ENCODE measurements at regions not wholly inside any gene's neighbourhood (a gene's known extent, or its start where the extent isn't known, plus 50 kb on each side); places are given as distances from the start of the nearest gene placed in this dataset.

DNA sequence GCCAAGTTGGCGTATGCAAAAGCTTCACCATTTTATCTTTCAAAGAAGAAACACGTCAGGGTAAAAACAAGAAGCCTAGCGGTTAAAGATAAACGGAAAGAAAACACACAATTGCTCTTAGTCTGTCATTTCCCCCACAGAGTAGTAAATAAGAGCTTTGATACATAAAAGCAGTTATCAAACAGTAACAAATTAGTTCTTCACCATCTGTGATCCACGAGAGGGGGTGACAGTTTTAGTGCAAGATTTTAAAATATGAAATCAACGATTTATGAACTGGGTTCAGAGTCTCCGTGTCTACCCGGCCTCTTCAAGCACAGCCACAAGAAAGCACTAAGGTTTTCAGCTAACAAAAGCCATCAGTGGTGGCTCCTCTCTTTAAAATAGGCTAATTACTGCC, 703.9 kb upstream of the ID2 start:
- Histone ChIP-seq H3K4me3 (ENCODE audit: extremely low read depth, insufficient read depth, low read length, poor library complexity, severe bottlenecking) (no peak overlapping the region), H3K4me1 (ENCODE audit: control insufficient read depth, insufficient read depth, low read length, poor library complexity, severe bottlenecking) (no peaks in the 10 kb centered on the region), H3K36me3 (ENCODE audit: control insufficient read depth, insufficient read depth, low read length) (no peaks in the 10 kb centered on the region), H3K9me3 (ENCODE audit: control insufficient read depth, low read length) (peaks cover 6% of the 10 kb centered on the region), H3K27ac (ENCODE audit: low read depth, low read length, severe bottlenecking) (no peak overlapping the region)
- 73 to 87% methylated on average over 3 to 5 of the region's 8 CpGs for WGBS, 2 experiments (ENCODE audit: insufficient coverage in 2 of 2)

DNA sequence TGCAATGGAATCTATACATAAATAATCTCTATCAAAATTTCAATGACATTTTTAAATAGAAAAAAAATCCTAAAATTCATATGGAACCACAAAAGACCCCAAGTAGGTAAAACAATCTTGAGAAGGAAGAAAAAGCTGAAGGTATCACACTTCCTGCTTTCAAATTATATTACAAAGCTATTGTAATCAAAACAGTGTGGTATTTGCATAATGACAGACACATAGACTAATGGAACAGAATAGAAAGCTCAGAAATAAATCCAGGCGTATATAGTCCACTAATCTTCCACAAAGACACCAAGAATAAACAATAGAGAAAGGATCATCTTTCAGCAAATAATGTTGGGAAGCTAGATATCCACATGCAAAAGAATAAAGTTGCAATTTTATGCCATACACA, 699.8 kb upstream of the ID2 start:
- Histone ChIP-seq H3K4me1 (ENCODE audit: control insufficient read depth, insufficient read depth, low read length, poor library complexity, severe bottlenecking) (no peaks in the 10 kb centered on the region), H3K4me3 (ENCODE audit: extremely low read depth, insufficient read depth, low read length, poor library complexity, severe bottlenecking) (no peak overlapping the region), H3K27ac (ENCODE audit: low read depth, low read length, severe bottlenecking) (no peak overlapping the region), H3K9me3 (ENCODE audit: control insufficient read depth, low read length) (peaks cover 6% of the 10 kb centered on the region), H3K36me3 (ENCODE audit: control insufficient read depth, insufficient read depth, low read length) (no peaks in the 10 kb centered on the region)
- WGBS, 2 experiments (ENCODE audit: insufficient coverage in 2 of 2) = 100% methylated on average over 1 of the region's 1 CpG; no CpG with 5 or more reads in 1 of the 2 experiments

DNA sequence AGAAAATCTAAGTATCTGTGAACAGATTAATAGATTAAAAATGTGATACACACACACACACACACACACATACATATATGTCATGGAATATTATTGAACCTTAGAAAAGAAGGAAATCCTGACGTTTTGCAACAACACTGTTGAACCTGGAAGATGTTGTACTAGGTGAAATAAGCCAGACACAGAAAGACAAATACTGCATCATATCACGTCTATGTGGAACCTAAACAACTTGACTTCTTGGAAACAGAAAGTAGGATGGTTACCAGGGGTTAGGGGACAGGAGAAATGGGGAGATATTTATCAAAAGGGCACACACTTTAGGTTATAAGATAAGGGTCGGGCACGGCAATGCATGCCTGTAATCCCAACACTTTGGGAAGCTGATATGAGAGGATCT, 698.4 kb upstream of the ID2 start:
- H3K36me3 ChIP-seq (ENCODE audit: control insufficient read depth, insufficient read depth, low read length) = no peaks in the 10 kb centered on the region
- no peak overlapping the region for H3K27ac ChIP-seq (ENCODE audit: low read depth, low read length, severe bottlenecking)
- no peak overlapping the region for H3K4me3 ChIP-seq (ENCODE audit: extremely low read depth, insufficient read depth, low read length, poor library complexity, severe bottlenecking)
- peaks cover 6% of the 10 kb centered on the region for H3K9me3 ChIP-seq (ENCODE audit: control insufficient read depth, low read length)
- H3K4me1 ChIP-seq (ENCODE audit: control insufficient read depth, insufficient read depth, low read length, poor library complexity, severe bottlenecking) = no peaks in the 10 kb centered on the region
- 84 to 100% methylated on average over 2 to 3 of the region's 4 CpGs for WGBS, 2 experiments (ENCODE audit: insufficient coverage in 2 of 2)

DNA sequence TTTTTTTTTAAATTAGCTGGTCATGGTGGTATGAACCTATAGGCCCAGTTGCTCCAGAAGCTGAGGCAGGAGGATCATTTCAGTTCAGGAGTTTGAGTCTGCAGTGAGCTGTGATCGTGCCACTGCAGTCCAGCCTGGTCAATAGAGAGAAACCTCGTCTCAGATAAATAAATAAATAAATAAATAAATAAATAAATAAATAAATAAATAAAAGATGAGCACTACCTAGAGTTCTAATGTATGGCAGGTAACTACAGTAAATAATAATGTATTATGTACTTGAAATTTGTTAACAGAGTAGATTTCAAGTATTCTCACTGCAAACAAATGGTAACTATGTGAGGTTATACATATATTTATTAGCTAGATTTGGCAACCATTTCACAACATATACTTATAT, 697.9 kb upstream of the ID2 start:
- WGBS, 2 experiments (ENCODE audit: insufficient coverage in 2 of 2) = no CpG with 5 or more reads among the region's 2 CpGs
- Histone ChIP-seq H3K4me1 (ENCODE audit: control insufficient read depth, insufficient read depth, low read length, poor library complexity, severe bottlenecking) (no peaks in the 10 kb centered on the region), H3K36me3 (ENCODE audit: control insufficient read depth, insufficient read depth, low read length) (no peaks in the 10 kb centered on the region), H3K4me3 (ENCODE audit: extremely low read depth, insufficient read depth, low read length, poor library complexity, severe bottlenecking) (no peak overlapping the region), H3K9me3 (ENCODE audit: control insufficient read depth, low read length) (peaks cover 6% of the 10 kb centered on the region), H3K27ac (ENCODE audit: low read depth, low read length, severe bottlenecking) (no peak overlapping the region)

DNA sequence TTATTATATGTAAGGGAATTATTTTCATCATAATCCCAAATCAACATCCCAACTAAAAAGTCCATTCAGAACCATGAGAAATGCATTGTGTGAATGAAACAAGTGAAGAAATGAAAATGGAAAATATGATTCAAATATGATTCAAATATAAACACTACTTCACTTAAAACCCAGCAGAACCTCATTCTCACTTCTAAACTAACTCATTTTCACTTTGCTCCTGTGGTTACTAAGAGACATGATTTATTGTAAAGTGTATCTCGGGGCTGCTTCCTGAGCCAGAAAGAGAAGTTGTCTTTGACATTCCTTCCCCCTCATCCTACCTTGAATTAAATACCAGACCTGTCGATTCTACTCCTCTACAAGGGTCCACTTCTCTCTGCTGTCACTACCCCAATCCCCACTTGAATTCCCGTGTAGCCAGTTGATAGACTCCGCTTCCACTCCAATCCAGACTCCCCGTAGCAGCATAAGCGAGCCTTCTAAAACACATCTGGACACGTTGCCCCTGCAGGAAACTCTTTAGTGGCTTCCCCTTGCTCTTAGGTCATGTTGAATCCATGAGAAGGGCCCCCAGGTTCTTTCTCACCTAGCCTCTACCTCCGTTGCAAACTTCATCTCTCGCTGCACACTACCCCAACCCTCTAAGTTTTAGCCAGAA, 697.0 kb upstream of the ID2 start:
- no peak overlapping the region for H3K27ac ChIP-seq (ENCODE audit: low read depth, low read length, severe bottlenecking)
- no peaks in the 10 kb centered on the region for H3K36me3 ChIP-seq (ENCODE audit: control insufficient read depth, insufficient read depth, low read length)
- peaks cover 6% of the 10 kb centered on the region for H3K9me3 ChIP-seq (ENCODE audit: control insufficient read depth, low read length)
- H3K4me1 ChIP-seq (ENCODE audit: control insufficient read depth, insufficient read depth, low read length, poor library complexity, severe bottlenecking) = no peaks in the 10 kb centered on the region
- 87 to 93% methylated on average over 7 to 8 of the region's 9 CpGs for WGBS, 2 experiments (ENCODE audit: insufficient coverage in 2 of 2)
- H3K4me3 ChIP-seq (ENCODE audit: extremely low read depth, insufficient read depth, low read length, poor library complexity, severe bottlenecking) = no peak overlapping the region

DNA sequence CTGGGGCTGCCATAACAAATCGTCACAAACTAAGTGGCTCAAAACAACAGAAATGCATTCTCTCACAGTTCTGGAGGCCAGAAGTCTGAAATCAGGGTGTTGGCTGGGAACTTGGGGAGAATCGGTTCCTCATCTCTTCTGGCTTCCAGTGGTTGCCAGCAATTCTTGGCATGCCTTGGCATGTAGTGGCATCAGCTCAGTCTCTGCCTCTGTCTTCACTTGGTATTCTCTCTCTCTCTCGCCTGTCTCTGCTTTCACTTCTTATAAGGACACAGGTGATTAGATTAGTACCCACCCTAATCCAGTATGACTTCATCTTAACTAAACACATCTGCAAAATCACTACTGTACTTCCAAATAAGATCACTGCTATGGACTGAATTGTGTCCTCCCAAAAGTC, 695.4 kb upstream of the ID2 start:
- Histone ChIP-seq H3K4me3 (ENCODE audit: extremely low read depth, insufficient read depth, low read length, poor library complexity, severe bottlenecking) (no peak overlapping the region), H3K27ac (ENCODE audit: low read depth, low read length, severe bottlenecking) (no peak overlapping the region), H3K36me3 (ENCODE audit: control insufficient read depth, insufficient read depth, low read length) (no peaks in the 10 kb centered on the region), H3K4me1 (ENCODE audit: control insufficient read depth, insufficient read depth, low read length, poor library complexity, severe bottlenecking) (no peaks in the 10 kb centered on the region), H3K9me3 (ENCODE audit: control insufficient read depth, low read length) (peaks cover 6% of the 10 kb centered on the region)
- 93% methylated on average over 3 of the region's 3 CpGs for WGBS, 2 experiments (ENCODE audit: insufficient coverage in 2 of 2)

DNA sequence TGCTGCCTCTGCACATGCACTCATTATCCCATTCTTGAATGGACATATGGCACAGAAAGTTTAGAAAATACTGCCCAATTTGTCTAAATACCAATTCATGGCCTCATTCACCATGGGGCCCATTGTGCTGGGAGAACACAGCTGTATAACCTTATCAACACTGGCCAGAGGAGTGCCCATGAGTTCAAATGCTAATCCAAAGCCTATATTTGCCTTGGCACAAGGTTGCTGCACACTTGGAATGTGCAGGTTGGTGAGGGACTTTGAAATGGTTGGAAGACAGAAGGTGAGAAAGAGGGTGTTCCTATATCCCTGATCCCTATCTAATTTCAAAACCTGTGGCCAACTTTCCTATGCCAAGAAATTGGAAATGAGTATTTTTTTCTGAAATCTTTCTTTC, 693.9 kb upstream of the ID2 start:
- Histone ChIP-seq H3K9me3 (ENCODE audit: control insufficient read depth, low read length) (no peaks in the 10 kb centered on the region), H3K4me1 (ENCODE audit: control insufficient read depth, insufficient read depth, low read length, poor library complexity, severe bottlenecking) (no peaks in the 10 kb centered on the region), H3K4me3 (ENCODE audit: extremely low read depth, insufficient read depth, low read length, poor library complexity, severe bottlenecking) (no peak overlapping the region), H3K27ac (ENCODE audit: low read depth, low read length, severe bottlenecking) (no peak overlapping the region), H3K36me3 (ENCODE audit: control insufficient read depth, insufficient read depth, low read length) (no peaks in the 10 kb centered on the region)

DNA sequence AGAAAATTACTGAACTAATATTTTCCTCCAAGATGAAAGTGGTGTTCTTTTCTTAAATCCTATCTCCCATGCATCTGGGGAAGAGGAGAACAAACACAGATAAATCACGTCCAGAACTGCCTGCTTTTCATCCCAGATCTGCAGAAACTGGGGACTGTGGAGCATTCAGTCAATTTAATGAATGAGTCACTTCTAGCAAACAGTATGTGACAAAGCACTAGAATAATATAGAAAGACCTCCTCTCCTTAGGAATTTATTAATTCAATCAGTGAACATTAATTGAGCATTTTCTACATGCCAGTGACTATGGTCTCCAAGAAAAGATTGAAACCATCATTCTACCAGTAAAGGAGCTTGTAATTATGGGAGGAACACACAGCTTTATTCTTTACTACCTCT, 693.4 kb upstream of the ID2 start:
- Histone ChIP-seq H3K4me1 (ENCODE audit: control insufficient read depth, insufficient read depth, low read length, poor library complexity, severe bottlenecking) (no peaks in the 10 kb centered on the region), H3K36me3 (ENCODE audit: control insufficient read depth, insufficient read depth, low read length) (no peaks in the 10 kb centered on the region), H3K4me3 (ENCODE audit: extremely low read depth, insufficient read depth, low read length, poor library complexity, severe bottlenecking) (no peak overlapping the region), H3K9me3 (ENCODE audit: control insufficient read depth, low read length) (no peaks in the 10 kb centered on the region), H3K27ac (ENCODE audit: low read depth, low read length, severe bottlenecking) (no peak overlapping the region)
- WGBS, 2 experiments (ENCODE audit: insufficient coverage in 2 of 2) = 80% methylated on average over 1 of the region's 1 CpG; no CpG with 5 or more reads in 1 of the 2 experiments

DNA sequence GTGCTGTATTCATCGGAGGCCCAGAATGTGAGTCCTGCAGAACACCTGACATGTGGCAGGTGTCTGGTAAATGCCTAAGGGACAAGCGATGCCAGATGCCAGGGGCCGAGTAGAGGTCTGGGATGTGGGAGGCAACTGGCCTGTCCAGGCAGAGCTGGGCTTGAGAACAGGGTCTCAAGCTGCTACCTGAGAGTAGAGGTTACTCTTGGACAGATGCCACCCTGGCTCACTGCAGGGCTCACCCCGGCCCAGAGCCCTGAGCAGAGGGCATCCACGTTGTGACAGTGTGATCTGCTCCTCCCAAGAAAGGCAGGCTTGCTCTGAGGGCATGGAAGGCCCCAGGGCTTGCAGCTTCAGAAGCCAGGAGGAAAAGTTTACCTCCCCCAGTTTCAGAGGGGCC, 692.0 kb upstream of the ID2 start:
- 85 to 94% methylated on average over 5 of the region's 5 CpGs for WGBS, 2 experiments (ENCODE audit: insufficient coverage in 2 of 2)
- H3K4me1 ChIP-seq (ENCODE audit: control insufficient read depth, insufficient read depth, low read length, poor library complexity, severe bottlenecking) = no peaks in the 10 kb centered on the region
- H3K27ac ChIP-seq (ENCODE audit: low read depth, low read length, severe bottlenecking) = no peak overlapping the region
- H3K4me3 ChIP-seq (ENCODE audit: extremely low read depth, insufficient read depth, low read length, poor library complexity, severe bottlenecking) = no peak overlapping the region
- no peaks in the 10 kb centered on the region for H3K9me3 ChIP-seq (ENCODE audit: control insufficient read depth, low read length)
- no peaks in the 10 kb centered on the region for H3K36me3 ChIP-seq (ENCODE audit: control insufficient read depth, insufficient read depth, low read length)

DNA sequence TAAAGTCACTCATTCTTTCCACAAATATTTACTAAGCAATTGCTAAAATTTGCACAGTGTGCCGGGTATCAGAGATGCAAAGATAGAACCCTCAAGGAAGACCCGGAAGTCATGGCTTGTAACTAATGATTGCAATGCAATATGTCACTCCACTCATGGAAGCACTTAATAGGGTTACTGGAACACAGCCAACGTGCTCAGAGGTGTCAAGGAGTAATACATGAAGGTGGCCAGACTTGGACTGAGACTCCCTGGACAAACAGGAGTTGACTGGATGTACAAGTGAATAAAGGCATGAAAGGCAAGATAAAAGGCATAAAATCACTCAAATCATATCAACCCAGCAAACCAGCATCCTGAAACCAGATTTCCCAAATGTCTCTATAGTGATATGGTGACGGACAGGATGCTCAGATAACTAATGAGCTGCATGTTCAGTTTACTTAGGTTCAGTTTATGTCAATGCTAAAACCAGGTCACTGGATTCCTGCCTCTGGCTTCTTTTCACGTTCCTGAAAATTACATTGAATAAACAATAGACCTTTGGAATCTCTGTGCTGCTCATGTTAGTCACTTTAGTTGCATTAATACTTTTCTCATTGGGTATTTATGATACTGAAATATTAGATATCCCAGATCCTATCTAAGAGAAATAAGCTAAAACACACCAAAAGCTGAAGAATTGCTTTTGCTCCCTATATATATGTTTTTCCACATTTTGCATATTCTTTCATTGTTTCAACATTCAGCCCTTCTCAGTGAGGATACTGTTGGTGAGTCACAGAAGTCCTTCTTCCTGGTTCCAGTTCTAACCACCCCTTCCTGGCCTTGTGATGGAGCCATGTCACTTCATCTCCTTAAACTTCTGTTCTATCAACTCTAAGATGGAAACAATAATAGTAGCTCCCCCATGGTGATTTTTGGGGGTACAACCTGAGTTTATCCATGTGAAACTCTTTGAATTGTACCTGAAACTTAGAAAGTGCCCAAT, 688.9 kb upstream of the ID2 start:
- no peaks in the 10 kb centered on the region for H3K9me3 ChIP-seq (ENCODE audit: control insufficient read depth, low read length)
- 94% methylated on average over 3 to 4 of the region's 5 CpGs for WGBS, 2 experiments (ENCODE audit: insufficient coverage in 2 of 2)
- no peak overlapping the region for H3K4me3 ChIP-seq (ENCODE audit: extremely low read depth, insufficient read depth, low read length, poor library complexity, severe bottlenecking)
- H3K36me3 ChIP-seq (ENCODE audit: control insufficient read depth, insufficient read depth, low read length) = no peaks in the 10 kb centered on the region
- H3K27ac ChIP-seq (ENCODE audit: low read depth, low read length, severe bottlenecking) = no peak overlapping the region
- H3K4me1 ChIP-seq (ENCODE audit: control insufficient read depth, insufficient read depth, low read length, poor library complexity, severe bottlenecking) = peaks cover 6% of the 10 kb centered on the region

DNA sequence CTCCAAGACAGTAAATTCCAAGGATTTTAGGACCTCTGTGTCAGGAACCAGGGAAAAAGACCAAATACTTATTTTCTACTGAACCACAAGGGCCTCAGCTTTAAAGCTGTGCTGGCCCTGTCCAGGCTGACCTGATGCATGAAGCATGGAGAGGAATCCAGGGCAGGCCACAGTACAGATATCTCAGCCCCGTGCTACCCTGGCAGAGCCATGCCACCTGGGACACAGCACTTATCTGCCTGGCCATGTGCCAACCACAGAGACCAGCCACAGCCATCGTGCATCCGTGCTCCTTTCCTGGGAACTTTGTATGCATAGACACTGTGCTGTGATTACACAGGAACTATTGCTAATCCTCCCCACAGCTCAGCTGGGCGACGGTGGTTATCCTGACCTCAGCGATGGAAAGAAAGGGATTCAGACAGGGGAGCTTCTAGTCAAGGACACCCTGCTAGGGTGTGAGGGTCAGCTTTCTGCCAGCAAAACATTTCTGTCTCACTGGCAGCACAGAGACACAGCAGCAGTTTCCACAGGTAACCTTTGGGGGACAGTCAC, 687.4 kb upstream of the ID2 start:
- Histone ChIP-seq H3K9me3 (ENCODE audit: control insufficient read depth, low read length) (no peaks in the 10 kb centered on the region), H3K4me1 (ENCODE audit: control insufficient read depth, insufficient read depth, low read length, poor library complexity, severe bottlenecking) (peaks cover 6% of the 10 kb centered on the region), H3K36me3 (ENCODE audit: control insufficient read depth, insufficient read depth, low read length) (no peaks in the 10 kb centered on the region), H3K4me3 (ENCODE audit: extremely low read depth, insufficient read depth, low read length, poor library complexity, severe bottlenecking) (no peak overlapping the region), H3K27ac (ENCODE audit: low read depth, low read length, severe bottlenecking) (no peak overlapping the region)
- 90 to 92% methylated on average over 6 of the region's 6 CpGs for WGBS, 2 experiments (ENCODE audit: insufficient coverage in 2 of 2)

All from mesodermal cell (in vitro differentiated cells).